ENCODE measurements at regions not wholly inside any gene's neighbourhood (a gene's known extent, or its start where the extent isn't known, plus 50 kb on each side); places are given as distances from the start of the nearest gene placed in this dataset.

GRCh38 chr5:9831823-9832222 is 201.7 kb upstream of the TAS2R1 start:
- no peak for TF ChIP-seq HDGF (IDR thresholded peaks at IDR 0.05; ENCODE audit: borderline replicate concordance)
- TF ChIP-seq BHLHE40 (IDR thresholded peaks at IDR 0.05; ENCODE audit: borderline replicate concordance), result no peak
- no peak for TF ChIP-seq ARNT (IDR thresholded peaks at IDR 0.05)
- TF ChIP-seq ZNF384 (IDR thresholded peaks at IDR 0.05), result no peak
- TF ChIP-seq FOXK2 (IDR thresholded peaks at IDR 0.05), result no peak
- TF ChIP-seq L3MBTL2 (conservative IDR thresholded peaks at IDR 0.05), result no peak
- no peak for TF ChIP-seq PKNOX1 (IDR thresholded peaks at IDR 0.05)
- TF ChIP-seq ELF4 (IDR thresholded peaks at IDR 0.05), result no peak
- TF ChIP-seq NFRKB (IDR thresholded peaks at IDR 0.05), result no peak
- TF ChIP-seq SUZ12 (IDR thresholded peaks at IDR 0.05), result no peak
- no peak for TF ChIP-seq FOXM1 (IDR thresholded peaks at IDR 0.05; ENCODE audit: borderline replicate concordance)
- TF ChIP-seq SP1 (IDR thresholded peaks at IDR 0.05), result no peak
- TF ChIP-seq FOXA1 (IDR thresholded peaks at IDR 0.05), result no peak
- no peak for TF ChIP-seq CTBP1 (IDR thresholded peaks at IDR 0.05; ENCODE audit: borderline replicate concordance)
